COR-L47 (cell line): ENCODE measurements at regions not wholly inside any gene's neighbourhood (a gene's known extent, or its start where the extent isn't known, plus 50 kb on each side); places are given as distances from the start of the nearest gene placed in this dataset.

Experiments used
- DNase-seq: peaks from one replicate; lab custom pipeline; 2025; lab: John Stamatoyannopoulos, UW

- no peak for DNase-seq
Observed at GRCh38 chr9:16241231-16241630, 629.2 kb downstream of the BNC2 start.

DNA sequence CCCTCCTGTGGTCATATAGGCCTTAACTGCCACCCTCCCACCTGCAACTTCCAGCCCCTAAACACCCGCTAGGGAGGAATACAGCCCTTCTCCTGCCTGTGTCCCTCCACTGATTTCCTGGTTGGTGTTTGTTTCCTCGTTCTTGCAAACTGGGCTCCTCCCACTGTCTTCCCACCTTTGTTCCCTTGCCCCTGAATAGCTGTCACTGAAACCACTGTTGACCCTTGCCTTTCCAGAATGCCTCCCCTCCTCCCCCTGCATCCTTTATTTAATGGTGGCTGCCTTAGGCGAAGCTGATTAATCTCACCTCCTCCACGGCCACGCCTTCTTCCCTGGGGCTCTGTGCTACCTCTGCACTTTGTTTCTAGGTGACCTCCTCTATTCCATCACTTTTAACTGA lies 626.7 kb downstream of the BNC2 start:
- no peak for DNase-seq

DNA sequence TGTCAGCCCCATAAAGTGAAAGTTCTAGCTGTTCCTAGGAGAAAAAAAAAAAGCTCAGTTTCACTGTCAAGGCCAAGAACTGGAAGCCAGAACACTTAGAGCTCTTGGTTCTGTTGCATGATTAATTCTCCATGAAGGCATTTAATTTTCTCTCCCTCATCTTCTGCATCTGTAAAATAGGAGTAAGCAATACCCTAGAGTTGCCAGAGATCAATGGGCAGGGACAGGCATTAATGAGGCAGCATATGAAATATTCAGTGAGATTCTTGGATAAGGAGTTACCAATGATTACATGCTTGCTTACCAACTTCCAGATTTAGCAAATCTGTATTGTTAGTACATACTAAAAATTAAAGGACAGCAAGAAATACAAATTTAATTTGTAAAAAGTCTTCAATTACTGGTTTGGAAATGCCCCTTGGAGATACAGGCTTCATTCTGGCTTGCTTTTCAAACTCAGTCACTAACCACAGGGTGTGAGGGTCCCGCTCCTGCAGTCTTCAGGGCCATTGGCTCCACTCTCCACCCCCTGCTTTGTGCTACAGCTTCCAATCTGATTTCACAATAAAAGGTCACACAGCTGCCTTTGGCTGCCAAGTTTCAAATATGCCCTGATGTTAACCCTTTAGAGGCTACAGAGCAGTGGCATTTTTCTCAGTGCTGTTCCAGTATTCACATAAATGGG lies 624.6 kb downstream of the BNC2 start:
- no peak for DNase-seq

DNA sequence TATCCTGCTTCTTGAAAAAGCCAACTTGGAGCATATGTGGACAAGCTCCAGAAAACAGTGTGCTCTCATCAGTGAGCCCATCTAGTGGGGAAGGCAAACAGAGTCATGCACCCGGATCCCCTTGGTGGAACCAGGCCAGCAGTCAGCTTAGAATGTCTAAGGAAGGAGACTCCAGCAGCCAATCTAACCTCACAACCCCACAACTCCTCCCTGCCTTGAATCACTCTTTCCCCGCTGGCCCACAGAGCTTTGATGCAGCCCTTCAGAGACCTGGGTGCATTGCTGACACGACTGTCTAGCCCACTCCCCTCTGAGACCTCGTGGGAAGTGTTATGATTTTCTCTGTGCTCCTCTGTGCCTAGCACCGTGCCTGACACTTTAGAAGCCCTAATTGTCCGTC lies 623.7 kb downstream of the BNC2 start:
- no peak for DNase-seq

- no peak for DNase-seq
Observed at GRCh38 chr9:16247188-16247875, 623.1 kb downstream of the BNC2 start.

GRCh38 chr9:16248822-16249221 lies 621.6 kb downstream of the BNC2 start:
- DNase-seq, result no peak

DNA sequence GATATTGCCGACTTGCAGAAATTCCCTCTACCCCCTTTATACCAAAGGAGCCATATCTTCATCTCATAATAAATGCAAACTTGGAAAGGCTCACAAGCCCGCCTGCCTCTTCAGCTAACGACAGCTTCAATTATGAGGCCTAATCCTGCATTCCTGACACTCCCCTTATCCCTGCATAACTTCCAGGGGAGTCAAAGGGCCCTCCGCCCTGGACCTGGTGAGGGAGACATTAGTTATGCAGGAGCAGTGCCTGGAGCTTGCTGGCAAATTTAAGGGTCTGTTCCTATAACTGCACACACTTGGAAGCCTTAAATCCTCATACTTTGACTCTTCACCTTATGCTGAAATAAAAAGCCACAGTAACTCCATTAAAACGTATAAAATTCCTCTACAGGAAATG lies 617.9 kb downstream of the BNC2 start:
- no peak for DNase-seq

DNA sequence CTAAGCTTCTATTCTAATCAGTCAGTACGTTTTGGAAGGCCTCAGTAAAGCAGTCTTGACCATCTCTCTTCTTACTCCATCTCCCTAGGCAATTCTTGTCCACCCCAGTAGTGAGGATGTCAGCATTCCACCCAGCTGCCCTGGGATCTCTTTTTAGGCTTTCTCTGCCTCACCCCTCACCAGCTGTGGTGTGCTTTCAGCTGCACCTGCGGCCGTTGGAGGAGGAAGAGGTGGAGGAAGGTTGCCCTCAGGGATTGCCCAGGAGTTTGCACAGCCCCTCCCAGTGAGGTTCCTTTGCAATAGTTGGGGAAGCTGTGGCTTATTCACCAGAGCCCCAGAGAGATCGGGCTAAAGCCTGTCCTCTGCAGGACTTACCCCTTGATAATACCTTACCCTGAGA lies 615.8 kb downstream of the BNC2 start:
- DNase-seq, result no peak

DNA sequence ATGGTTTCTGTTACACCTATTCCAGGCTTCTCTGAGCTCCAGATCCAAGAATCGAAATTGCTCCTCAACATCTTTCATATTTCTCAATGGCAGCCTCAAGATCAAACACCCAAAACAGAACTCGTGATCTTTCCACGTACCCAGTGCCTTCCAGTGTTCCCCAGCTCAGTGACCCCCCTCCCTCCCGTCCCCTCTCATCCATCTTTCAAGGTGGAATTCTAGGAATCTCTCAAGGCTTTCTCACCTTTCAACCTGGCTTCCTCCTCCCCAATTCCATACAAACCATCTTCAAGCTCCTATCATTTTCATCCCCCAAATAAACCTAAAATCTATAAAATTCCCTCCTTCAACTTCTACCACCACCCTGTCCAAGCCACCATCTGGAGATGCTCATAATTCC lies 615.3 kb downstream of the BNC2 start:
- DNase-seq, result no peak

DNA sequence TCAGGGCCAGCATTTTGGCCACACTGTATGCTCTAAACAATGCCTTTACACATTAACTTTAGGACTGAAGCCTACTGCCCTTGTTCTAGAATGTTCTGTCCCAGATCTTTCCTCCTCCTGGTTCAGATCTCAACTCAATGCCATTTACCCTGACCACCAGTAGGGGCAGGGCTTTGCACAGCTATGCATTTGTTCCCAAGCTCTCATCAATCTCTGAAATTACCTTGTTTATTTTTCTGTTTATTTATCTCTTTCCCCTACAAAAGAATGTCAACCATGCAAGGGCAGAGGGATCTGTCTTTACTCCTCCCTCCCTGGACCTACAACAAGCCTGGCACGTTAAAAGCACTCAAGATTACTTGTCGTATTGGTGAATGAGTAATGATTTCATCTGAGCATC lies 612.9 kb downstream of the BNC2 start:
- no peak for DNase-seq

GRCh38 chr9:16258191-16258590 lies 612.3 kb downstream of the BNC2 start:
- DNase-seq, result no peak

- no peak for DNase-seq
Observed at GRCh38 chr9:16258708-16259107, 611.8 kb downstream of the BNC2 start.

GRCh38 chr9:16262477-16263261 lies 607.8 kb downstream of the BNC2 start:
- peak; percentile 19 for DNase-seq

DNA sequence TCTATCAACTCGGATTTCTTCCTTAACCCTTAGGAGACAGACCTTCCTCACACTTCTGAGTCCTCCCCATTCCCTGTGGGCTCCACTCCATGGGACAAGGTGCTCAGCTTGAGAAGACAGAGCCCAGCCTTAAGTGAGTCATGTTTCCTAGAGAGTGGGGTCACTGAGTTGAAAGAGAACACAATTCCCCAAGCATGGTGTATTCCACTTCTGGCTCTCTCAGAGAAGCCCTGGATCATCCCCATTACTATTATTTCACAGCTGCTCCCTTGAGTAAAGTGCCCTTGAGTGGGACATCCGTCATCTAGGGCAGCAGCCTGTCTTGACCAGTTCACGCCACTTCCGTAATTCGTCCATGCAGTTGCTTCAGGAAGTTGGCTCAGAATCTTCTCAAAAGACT lies 604.8 kb downstream of the BNC2 start:
- no peak for DNase-seq

DNA sequence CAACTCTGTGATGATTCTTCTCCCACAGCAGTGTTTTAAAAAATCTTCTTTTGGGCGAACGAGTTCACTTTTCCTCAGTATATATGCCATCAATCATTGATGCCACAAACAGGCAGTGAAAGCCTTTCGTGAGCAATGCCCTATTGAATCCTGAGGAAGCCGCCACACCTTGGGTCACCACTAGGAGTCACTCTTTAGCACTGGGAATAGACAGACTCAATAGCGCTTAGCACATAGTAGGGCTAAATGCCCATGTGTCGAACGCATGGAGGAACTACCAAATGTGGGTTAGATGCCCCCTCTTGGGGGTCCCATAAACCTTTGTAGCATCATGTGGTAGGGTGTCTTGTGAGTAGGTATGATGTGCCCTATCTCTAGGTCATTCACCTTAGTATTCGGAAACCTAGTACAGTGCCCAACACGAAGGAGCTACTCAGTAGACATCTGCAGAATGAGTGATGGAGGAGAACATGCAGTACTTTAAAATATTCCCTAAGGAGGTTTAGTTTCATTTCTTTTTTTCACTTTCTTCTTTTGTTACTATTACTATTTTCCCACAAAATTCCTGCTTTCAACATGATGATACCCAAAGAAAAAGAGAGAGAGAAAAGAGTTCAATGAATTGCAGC lies 603.7 kb downstream of the BNC2 start:
- no peak for DNase-seq

- DNase-seq, result no peak
Observed at GRCh38 chr9:16267281-16268066, 603.0 kb downstream of the BNC2 start.

- no peak for DNase-seq
Observed at GRCh38 chr9:16268067-16268881, 602.2 kb downstream of the BNC2 start.

DNA sequence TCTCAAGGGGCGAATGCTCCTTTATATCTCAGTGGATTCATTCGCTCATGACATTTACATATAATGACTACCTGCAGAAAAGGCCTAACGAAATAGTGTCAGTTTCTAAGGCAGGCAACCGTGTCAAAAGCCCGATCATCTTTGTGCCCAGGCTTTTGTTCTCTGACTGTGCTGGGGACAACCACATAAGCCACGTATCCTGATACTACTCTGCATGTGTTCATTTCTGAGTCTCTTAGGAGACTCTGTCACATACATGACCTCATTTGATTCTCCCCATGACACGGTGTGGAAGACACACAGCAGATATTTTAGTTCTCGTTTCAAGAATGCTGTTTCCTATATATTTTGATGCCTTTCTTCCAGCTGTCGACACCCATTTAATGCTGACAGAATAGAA lies 598.5 kb downstream of the BNC2 start:
- DNase-seq, result no peak

DNA sequence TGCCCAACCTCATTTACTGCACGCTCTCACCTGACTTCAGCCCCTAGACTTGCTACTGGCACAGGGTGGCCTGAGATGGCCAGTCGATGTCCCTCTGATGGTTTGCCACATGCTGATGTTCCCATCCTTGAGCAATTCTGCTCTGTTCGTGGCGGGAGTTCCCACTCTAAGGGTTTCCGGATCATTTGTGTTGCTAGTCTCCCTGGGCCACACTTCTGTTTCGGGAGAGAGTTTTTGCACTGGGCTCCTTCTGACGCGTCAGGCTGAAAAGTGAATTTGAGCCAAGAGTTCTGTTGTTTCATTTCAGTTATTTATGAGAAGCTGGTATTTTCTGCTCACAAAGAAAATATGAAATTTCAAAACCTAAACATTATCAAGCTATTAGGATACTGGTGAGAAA lies 597.7 kb downstream of the BNC2 start:
- no peak for DNase-seq

DNA sequence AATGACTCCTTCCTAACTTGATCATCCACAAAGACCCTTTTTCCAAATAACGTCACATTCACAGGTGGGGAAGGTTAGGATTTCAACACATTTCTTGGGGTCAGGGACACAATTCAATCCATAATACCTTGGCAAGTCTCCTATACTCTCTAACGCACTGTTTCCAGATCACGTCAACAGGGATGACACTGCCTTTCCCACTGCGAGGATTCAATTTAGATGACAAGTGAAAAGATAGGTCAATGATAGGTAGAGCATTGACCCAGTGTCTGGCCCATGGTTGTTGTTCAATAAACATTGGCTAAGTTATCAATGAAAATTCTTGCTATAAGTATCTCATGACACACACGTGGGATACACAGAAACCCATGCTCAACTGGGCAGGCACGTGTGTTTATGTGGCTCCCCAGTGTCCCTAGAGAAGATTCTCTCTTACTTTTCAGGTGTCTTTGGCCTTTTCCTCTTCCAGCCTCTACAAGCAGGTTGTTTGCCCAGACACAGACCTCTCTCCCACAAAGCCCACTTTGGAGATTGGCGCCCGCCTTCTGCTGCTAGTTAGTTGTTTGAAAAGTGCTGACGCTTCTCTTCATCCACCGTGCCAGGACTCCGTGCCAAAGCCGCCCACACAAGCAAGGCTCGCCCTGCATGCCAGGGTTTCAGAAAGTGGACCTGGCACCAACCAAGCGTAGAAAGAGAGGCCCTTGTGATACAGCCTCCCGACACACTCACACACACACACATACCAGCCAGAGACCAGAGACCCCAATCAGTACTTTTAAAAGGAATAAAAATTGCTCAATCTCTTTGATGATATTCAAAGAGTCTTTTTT lies 594.5 kb downstream of the BNC2 start:
- DNase-seq, result no peak
